ENCODE measurements at regions not wholly inside any gene's neighbourhood (a gene's known extent, or its start where the extent isn't known, plus 50 kb on each side); places are given as distances from the start of the nearest gene placed in this dataset.

GRCh38 chr3:115518100-115518852 lies 105.0 kb upstream of the GAP43 start:
- TF ChIP-seq CTCF (IDR thresholded peaks at IDR 0.05; ENCODE audit: low read depth, low read length) (no peak), POLR2A (IDR thresholded peaks at IDR 0.05; ENCODE audit: extremely low read depth, insufficient read length) (no peak), MYC (IDR thresholded peaks at IDR 0.05; ENCODE audit: low read depth, low read length) (no peak), MAX (IDR thresholded peaks at IDR 0.05; ENCODE audit: low read depth, low read length) (no peak)
- DNase-seq (ENCODE audit: low read depth), result no peak
- no peak overlapping the region for H3K4me3 ChIP-seq (ENCODE audit: low read depth, low read length)

GRCh38 chr3:115520241-115520640 lies 103.1 kb upstream of the GAP43 start:
- TF ChIP-seq CTCF (IDR thresholded peaks at IDR 0.05; ENCODE audit: low read depth, low read length), result no peak
- no peak for TF ChIP-seq MAX (IDR thresholded peaks at IDR 0.05; ENCODE audit: low read depth, low read length)
- no peak for TF ChIP-seq POLR2A (IDR thresholded peaks at IDR 0.05; ENCODE audit: extremely low read depth, insufficient read length)
- TF ChIP-seq MYC (IDR thresholded peaks at IDR 0.05; ENCODE audit: low read depth, low read length), result no peak
- no peak overlapping the region for H3K4me3 ChIP-seq (ENCODE audit: low read depth, low read length)
- no peak for DNase-seq (ENCODE audit: low read depth)

GRCh38 chr3:115520651-115521245 lies 102.6 kb upstream of the GAP43 start:
- TF ChIP-seq MAX (IDR thresholded peaks at IDR 0.05; ENCODE audit: low read depth, low read length) (no peak), CTCF (IDR thresholded peaks at IDR 0.05; ENCODE audit: low read depth, low read length) (no peak), POLR2A (IDR thresholded peaks at IDR 0.05; ENCODE audit: extremely low read depth, insufficient read length) (no peak), MYC (IDR thresholded peaks at IDR 0.05; ENCODE audit: low read depth, low read length) (no peak)
- no peak for DNase-seq (ENCODE audit: low read depth)
- no peak overlapping the region for H3K4me3 ChIP-seq (ENCODE audit: low read depth, low read length)

GRCh38 chr3:115523458-115523857 lies 99.9 kb upstream of the GAP43 start:
- TF ChIP-seq MAX (IDR thresholded peaks at IDR 0.05; ENCODE audit: low read depth, low read length), result no peak
- no peak for TF ChIP-seq MYC (IDR thresholded peaks at IDR 0.05; ENCODE audit: low read depth, low read length)
- no peak for TF ChIP-seq POLR2A (IDR thresholded peaks at IDR 0.05; ENCODE audit: extremely low read depth, insufficient read length)
- no peak for TF ChIP-seq CTCF (IDR thresholded peaks at IDR 0.05; ENCODE audit: low read depth, low read length)
- no peak for DNase-seq (ENCODE audit: low read depth)
- no peak overlapping the region for H3K4me3 ChIP-seq (ENCODE audit: low read depth, low read length)

GRCh38 chr3:115524549-115524948 lies 98.8 kb upstream of the GAP43 start:
- H3K4me3 ChIP-seq (ENCODE audit: low read depth, low read length), result no peak overlapping the region
- DNase-seq (ENCODE audit: low read depth), result no peak
- no peak for TF ChIP-seq POLR2A (IDR thresholded peaks at IDR 0.05; ENCODE audit: extremely low read depth, insufficient read length)
- no peak for TF ChIP-seq CTCF (IDR thresholded peaks at IDR 0.05; ENCODE audit: low read depth, low read length)
- no peak for TF ChIP-seq MAX (IDR thresholded peaks at IDR 0.05; ENCODE audit: low read depth, low read length)
- TF ChIP-seq MYC (IDR thresholded peaks at IDR 0.05; ENCODE audit: low read depth, low read length), result no peak
